ENCODE measurements at regions not wholly inside any gene's neighbourhood (a gene's known extent, or its start where the extent isn't known, plus 50 kb on each side); places are given as distances from the start of the nearest gene placed in this dataset.
A peak's percentile ranks its signal among the peaks of the same experiment; 100 is the strongest.

DNA sequence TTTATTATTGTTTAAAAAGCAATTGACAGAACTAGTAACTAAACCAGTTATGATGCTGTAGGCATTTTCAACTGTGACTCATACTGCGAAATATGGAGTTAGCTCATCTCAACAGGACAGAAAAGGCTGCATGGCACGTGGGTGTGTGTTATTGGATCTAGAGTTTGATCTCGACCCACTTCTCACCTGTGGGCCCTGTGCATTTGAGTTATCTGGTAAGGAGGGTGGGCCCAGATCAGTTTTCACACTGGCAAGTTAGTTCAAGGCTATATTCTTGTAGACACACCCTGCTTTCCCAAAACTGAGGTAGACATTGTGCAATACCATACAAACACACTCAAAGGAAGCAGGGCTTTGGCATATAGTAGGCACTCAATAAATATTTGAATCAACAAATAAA lies 71.3 kb upstream of the PRDX6 start:
- no peak for DNase-seq (ENCODE audit: low read depth)
- no peak for TF ChIP-seq MYC (IDR thresholded peaks at IDR 0.05; ENCODE audit: low read depth, low read length)
- no peak for TF ChIP-seq POLR2A (IDR thresholded peaks at IDR 0.05; ENCODE audit: extremely low read depth, insufficient read length)
- TF ChIP-seq, protein P1, sequence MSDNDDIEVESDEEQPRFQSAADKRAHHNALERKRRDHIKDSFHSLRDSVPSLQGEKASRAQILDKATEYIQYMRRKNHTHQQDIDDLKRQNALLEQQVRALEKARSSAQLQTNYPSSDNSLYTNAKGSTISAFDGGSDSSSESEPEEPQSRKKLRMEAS (IDR thresholded peaks at IDR 0.05; ENCODE audit: low read depth, low read length), result no peak
- H3K4me3 ChIP-seq (ENCODE audit: low read depth, low read length), result no peak overlapping the region

DNA sequence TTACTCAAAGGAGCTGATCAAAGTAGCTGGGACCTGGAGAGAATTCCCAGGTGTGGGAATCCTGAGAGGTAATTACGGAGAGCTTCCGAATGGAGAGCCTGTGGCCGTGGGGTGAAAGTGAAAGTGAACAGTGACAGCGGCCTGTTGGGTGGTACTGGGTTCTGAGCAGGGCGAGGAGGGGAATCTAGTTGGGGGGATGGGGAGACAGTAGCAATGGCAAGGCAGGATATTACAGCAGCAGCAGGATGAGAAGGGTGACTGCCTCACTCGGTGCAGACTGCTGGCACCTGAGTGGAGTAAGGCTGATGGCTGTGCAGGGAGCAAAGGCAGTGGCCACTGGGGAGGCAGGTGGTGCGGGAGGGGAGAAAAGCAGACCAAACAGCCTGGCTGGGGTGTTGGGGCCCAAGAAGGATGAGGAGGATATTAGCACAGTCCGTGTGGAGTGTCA lies 70.3 kb upstream of the PRDX6 start:
- H3K4me3 ChIP-seq (ENCODE audit: low read depth, low read length), result no peak overlapping the region
- no peak for DNase-seq (ENCODE audit: low read depth)
- TF ChIP-seq POLR2A (IDR thresholded peaks at IDR 0.05; ENCODE audit: extremely low read depth, insufficient read length), result no peak
- TF ChIP-seq, protein P2, sequence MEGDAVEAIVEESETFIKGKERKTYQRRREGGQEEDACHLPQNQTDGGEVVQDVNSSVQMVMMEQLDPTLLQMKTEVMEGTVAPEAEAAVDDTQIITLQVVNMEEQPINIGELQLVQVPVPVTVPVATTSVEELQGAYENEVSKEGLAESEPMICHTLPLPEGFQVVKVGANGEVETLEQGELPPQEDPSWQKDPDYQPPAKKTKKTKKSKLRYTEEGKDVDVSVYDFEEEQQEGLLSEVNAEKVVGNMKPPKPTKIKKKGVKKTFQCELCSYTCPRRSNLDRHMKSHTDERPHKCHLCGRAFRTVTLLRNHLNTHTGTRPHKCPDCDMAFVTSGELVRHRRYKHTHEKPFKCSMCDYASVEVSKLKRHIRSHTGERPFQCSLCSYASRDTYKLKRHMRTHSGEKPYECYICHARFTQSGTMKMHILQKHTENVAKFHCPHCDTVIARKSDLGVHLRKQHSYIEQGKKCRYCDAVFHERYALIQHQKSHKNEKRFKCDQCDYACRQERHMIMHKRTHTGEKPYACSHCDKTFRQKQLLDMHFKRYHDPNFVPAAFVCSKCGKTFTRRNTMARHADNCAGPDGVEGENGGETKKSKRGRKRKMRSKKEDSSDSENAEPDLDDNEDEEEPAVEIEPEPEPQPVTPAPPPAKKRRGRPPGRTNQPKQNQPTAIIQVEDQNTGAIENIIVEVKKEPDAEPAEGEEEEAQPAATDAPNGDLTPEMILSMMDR (IDR thresholded peaks at IDR 0.05; ENCODE audit: low read depth, low read length), result no peak
- TF ChIP-seq MYC (IDR thresholded peaks at IDR 0.05; ENCODE audit: low read depth, low read length), result no peak
- TF ChIP-seq, protein P1 (IDR thresholded peaks at IDR 0.05; ENCODE audit: low read depth, low read length), result no peak

DNA sequence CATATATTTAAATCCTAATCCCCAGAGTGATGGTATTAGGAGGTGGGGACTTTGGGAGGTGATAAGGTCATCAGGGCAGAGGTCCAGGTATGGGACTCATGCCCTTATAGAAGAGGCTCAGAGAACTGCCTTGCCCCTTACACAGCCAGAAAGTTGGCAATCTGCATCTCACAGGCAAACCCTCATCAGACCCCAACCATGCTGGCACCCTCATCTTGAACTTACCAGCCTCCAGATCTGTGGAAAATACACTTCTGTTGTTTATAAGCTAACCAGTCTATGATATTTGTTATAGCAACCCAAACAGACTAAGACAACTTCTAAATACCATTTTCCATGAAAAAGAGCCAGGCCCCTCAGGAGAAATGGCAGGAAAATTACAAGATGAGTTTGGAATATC lies 69.3 kb upstream of the PRDX6 start:
- no peak overlapping the region for H3K4me3 ChIP-seq (ENCODE audit: low read depth, low read length)
- TF ChIP-seq, protein P1 (IDR thresholded peaks at IDR 0.05; ENCODE audit: low read depth, low read length), result no peak
- TF ChIP-seq MYC (IDR thresholded peaks at IDR 0.05; ENCODE audit: low read depth, low read length) (no peak), POLR2A (IDR thresholded peaks at IDR 0.05; ENCODE audit: extremely low read depth, insufficient read length) (no peak)
- TF ChIP-seq, protein P2 (IDR thresholded peaks at IDR 0.05; ENCODE audit: low read depth, low read length), result no peak

DNA sequence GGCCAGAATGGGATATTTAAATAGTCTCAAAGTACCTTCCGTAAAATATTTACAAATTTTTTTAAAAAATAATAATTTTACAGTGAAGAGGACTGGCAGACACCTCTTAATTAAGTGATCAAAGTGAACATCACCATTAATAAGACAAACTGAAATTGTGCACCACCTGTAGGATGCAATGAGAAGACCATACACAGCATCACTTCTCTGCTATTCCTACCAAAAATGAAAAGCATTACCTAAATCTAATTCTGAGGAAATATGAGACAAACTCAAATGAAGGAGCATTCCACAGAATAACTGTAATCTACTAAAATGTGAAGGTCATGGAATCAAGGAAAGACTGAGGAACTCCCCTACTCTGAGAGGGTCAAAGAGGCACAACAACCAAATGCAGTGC lies 68.2 kb upstream of the PRDX6 start:
- no peak overlapping the region for H3K4me3 ChIP-seq (ENCODE audit: low read depth, low read length)
- no peak for DNase-seq (ENCODE audit: low read depth)
- TF ChIP-seq, protein P2 (IDR thresholded peaks at IDR 0.05; ENCODE audit: low read depth, low read length), result no peak
- TF ChIP-seq, protein P1 (IDR thresholded peaks at IDR 0.05; ENCODE audit: low read depth, low read length), result no peak
- TF ChIP-seq MYC (IDR thresholded peaks at IDR 0.05; ENCODE audit: low read depth, low read length), result no peak

More for the DNA sequence above, 69.3 kb upstream of the PRDX6 start:
- no peak for DNase-seq (ENCODE audit: low read depth)

DNA sequence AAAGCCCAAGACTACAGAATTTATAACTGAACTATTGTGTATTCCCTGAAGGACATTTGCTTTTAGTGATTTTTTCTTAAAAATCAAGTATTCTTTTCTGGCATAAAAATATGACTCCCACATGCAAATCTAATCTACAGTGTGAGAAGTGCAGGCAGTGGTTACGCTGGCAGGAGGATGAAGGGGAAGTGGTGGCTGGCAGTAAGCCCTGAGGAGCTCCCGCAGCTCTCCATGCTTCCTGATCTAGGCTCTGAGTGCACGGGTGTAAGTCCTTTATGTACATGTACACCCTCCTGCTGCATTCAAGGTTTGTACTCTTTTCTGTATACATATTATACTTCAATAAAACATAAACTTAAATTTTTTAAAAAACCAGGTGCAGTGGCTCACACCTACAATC lies 67.5 kb upstream of the PRDX6 start:
- TF ChIP-seq POLR2A (IDR thresholded peaks at IDR 0.05; ENCODE audit: extremely low read depth, insufficient read length), result no peak
- TF ChIP-seq, protein P2 (IDR thresholded peaks at IDR 0.05; ENCODE audit: low read depth, low read length), result no peak
- TF ChIP-seq MYC (IDR thresholded peaks at IDR 0.05; ENCODE audit: low read depth, low read length), result no peak
- TF ChIP-seq, protein P1 (IDR thresholded peaks at IDR 0.05; ENCODE audit: low read depth, low read length), result no peak
- H3K4me3 ChIP-seq (ENCODE audit: low read depth, low read length), result no peak overlapping the region
- DNase-seq (ENCODE audit: low read depth), result peak; percentile 79

DNA sequence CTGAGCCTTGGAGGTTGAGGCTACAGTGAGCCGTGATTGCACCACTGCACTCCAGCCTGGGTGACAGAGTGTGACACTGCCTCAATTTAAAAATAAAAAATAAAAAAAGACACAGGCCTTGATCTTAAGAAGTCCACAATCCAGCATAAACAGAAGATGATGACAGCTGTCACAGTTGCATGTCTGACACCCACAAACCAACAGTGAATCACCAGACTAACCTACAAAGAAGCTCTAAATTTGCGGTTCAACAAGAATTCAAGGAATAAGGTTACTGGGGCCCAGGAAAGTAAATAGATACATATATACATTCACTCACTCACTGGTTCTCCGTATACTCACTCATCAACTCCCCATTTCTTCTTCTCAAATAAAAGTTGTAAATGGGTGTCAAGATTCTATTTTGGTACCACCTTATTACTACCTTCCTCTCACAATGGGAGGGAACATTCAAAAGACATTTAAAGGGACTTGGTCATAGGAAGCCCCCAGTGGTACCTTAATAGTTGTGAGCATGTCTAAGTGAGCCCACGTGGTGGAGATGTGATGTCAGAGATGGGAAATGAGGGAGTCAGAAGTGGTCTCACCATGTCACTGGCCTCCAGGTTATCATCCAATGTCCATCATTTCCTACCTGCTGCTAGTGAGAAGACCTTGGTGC lies 66.9 kb upstream of the PRDX6 start:
- DNase-seq (ENCODE audit: low read depth), result no peak
- TF ChIP-seq, protein P1 (IDR thresholded peaks at IDR 0.05; ENCODE audit: low read depth, low read length), result no peak
- no peak for TF ChIP-seq MYC (IDR thresholded peaks at IDR 0.05; ENCODE audit: low read depth, low read length)
- no peak for TF ChIP-seq POLR2A (IDR thresholded peaks at IDR 0.05; ENCODE audit: extremely low read depth, insufficient read length)
- TF ChIP-seq, protein P2 (IDR thresholded peaks at IDR 0.05; ENCODE audit: low read depth, low read length), result no peak
- no peak overlapping the region for H3K4me3 ChIP-seq (ENCODE audit: low read depth, low read length)

All from NB4 (cell line).